ENCODE measurements at regions not wholly inside any gene's neighbourhood (a gene's known extent, or its start where the extent isn't known, plus 50 kb on each side); places are given as distances from the start of the nearest gene placed in this dataset.

DNA sequence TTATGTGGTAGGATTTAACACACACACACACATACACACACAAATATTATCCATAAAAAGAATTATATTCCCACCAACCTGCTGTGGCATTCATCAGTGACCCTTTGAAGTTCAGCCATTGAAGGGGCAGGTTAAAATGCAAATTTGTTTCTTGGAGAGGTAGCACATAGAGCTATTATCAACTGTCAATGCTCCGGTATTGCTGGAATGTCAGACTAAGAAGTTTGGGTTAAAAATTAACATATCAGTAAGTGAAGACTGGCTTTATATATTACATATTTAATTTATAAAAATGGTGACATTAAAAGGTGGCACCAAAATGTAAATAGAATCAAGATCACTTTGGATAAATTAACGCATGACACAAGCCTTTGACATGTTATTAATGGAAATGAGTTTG, 207.3 kb downstream of the DAD1 start:
- POLR2A ChIA-PET = no interaction called here

DNA sequence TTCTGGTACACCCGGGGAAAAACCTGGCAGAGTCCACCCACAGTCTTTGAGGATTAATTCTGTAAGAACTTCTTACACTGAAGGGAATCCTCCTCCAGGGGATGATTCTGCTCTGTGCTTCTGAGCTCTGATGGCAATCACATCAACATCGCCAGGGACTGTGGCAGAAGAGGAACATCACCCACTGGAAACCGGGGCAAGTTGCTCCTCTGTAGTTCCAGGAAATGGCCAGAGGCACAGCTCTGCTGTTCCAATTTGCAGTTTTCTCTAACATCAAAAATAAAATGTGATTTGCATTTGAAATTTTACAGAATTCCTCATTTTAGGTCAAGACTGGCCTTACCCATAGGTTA, 207.6 kb downstream of the DAD1 start:
- no peaks in the 10 kb centered on the region for H3K9me3 ChIP-seq
- POLR2A ChIA-PET = no interaction called here
- WGBS (ENCODE audit: insufficient coverage) = no CpG with 5 or more reads among the region's 3 CpGs

More for the DNA sequence above, 207.3 kb downstream of the DAD1 start:
- Histone ChIP-seq H3K36me3 (ENCODE audit: control insufficient read depth in 2 of 2, extremely low read depth in 1 of 2, insufficient read depth in 1 of 2, low read length in 1 of 2) (no peaks in the 10 kb centered on the region), H3K4me3 (ENCODE audit: control insufficient read depth in 1 of 2, extremely low read depth in 1 of 2, low read length in 1 of 2) (no peak overlapping the region), H3K27me3 (replicated peaks in 1 of 2; ENCODE audit: control insufficient read depth in 2 of 2, extremely low read depth in 1 of 2, insufficient read depth in 2 of 2, low read length in 1 of 2) (no peaks in the 10 kb centered on the region), H3K27ac (ENCODE audit: low read length) (no peak overlapping the region), H3K9me3 (no peaks in the 10 kb centered on the region), H3K4me1 (ENCODE audit: control insufficient read depth in 1 of 2, extremely low read depth in 1 of 2, insufficient read depth in 2 of 2, low read length in 2 of 2) (no peaks in the 10 kb centered on the region)
- Mint-ChIP-seq H3K4me3 (no peak overlapping the region), H3K27me3 (no peaks in the 10 kb centered on the region), H3K9me3 (no peaks in the 10 kb centered on the region), H3K36me3 (no peaks in the 10 kb centered on the region), H3K4me1 (peaks cover 0 to 7% (median 0%) of the 10 kb centered on the region in 3 donors), H3K27ac (no peak overlapping the region)
- CTCF ChIA-PET = interaction anchor here in 1 of 2 donors (0.7 kb wide), 1 partner anchor 8 kb away, joined by 3 read pairs; no protein-coding TSS in a partner anchor
- no CpG with 5 or more reads among the region's 2 CpGs for WGBS (ENCODE audit: insufficient coverage)
- no peak for DNase-seq
- ATAC-seq (replicated peaks in 1 of 4) = no peak

GRCh38 chr14:22380571-22381407, 208.2 kb downstream of the DAD1 start:
- Histone ChIP-seq H3K36me3 (ENCODE audit: control insufficient read depth in 2 of 2, extremely low read depth in 1 of 2, insufficient read depth in 1 of 2, low read length in 1 of 2) (no peaks in the 10 kb centered on the region), H3K4me3 (ENCODE audit: control insufficient read depth in 1 of 2, extremely low read depth in 1 of 2, low read length in 1 of 2) (no peak overlapping the region), H3K9me3 (no peaks in the 10 kb centered on the region), H3K27ac (ENCODE audit: low read length) (no peak overlapping the region), H3K27me3 (replicated peaks in 1 of 2; ENCODE audit: control insufficient read depth in 2 of 2, extremely low read depth in 1 of 2, insufficient read depth in 2 of 2, low read length in 1 of 2) (no peaks in the 10 kb centered on the region), H3K4me1 (ENCODE audit: control insufficient read depth in 1 of 2, extremely low read depth in 1 of 2, insufficient read depth in 2 of 2, low read length in 2 of 2) (no peaks in the 10 kb centered on the region)
- Mint-ChIP-seq H3K36me3 (no peaks in the 10 kb centered on the region), H3K9me3 (no peaks in the 10 kb centered on the region), H3K4me1 (peaks cover 0 to 7% (median 0%) of the 10 kb centered on the region in 3 donors), H3K27ac (peak overlapping the region in 1 of 2 donors; percentile 52), H3K27me3 (no peaks in the 10 kb centered on the region), H3K4me3 (no peak overlapping the region)
- ChIA-PET CTCF (interaction anchor here in 1 of 2 donors (0.7 kb wide), 1 partner anchor 9 kb away, joined by 3 read pairs; no protein-coding TSS in a partner anchor), POLR2A (no interaction called here)
- DNase-seq = no peak
- WGBS (ENCODE audit: insufficient coverage) = no CpG with 5 or more reads among the region's 5 CpGs
- ATAC-seq (replicated peaks in 1 of 4) = no peak

More for the DNA sequence above, 207.6 kb downstream of the DAD1 start:
- H3K36me3 ChIP-seq (ENCODE audit: control insufficient read depth in 2 of 2, extremely low read depth in 1 of 2, insufficient read depth in 1 of 2, low read length in 1 of 2) = no peaks in the 10 kb centered on the region
- H3K27me3 Mint-ChIP-seq = no peaks in the 10 kb centered on the region
- no peak overlapping the region for H3K27ac ChIP-seq (ENCODE audit: low read length)
- H3K4me1 Mint-ChIP-seq = peaks cover 0 to 7% (median 0%) of the 10 kb centered on the region in 3 donors
- no peaks in the 10 kb centered on the region for H3K27me3 ChIP-seq (replicated peaks in 1 of 2; ENCODE audit: control insufficient read depth in 2 of 2, extremely low read depth in 1 of 2, insufficient read depth in 2 of 2, low read length in 1 of 2)
- CTCF ChIA-PET = interaction anchor here in 1 of 2 donors (0.7 kb wide), 1 partner anchor 9 kb away, joined by 3 read pairs; no protein-coding TSS in a partner anchor
- H3K36me3 Mint-ChIP-seq = no peaks in the 10 kb centered on the region
- H3K4me1 ChIP-seq (ENCODE audit: control insufficient read depth in 1 of 2, extremely low read depth in 1 of 2, insufficient read depth in 2 of 2, low read length in 2 of 2) = no peaks in the 10 kb centered on the region
- H3K4me3 ChIP-seq (ENCODE audit: control insufficient read depth in 1 of 2, extremely low read depth in 1 of 2, low read length in 1 of 2) = no peak overlapping the region
- no peak overlapping the region for H3K27ac Mint-ChIP-seq
- no peak overlapping the region for H3K4me3 Mint-ChIP-seq
- no peak for DNase-seq
- no peak for ATAC-seq (replicated peaks in 1 of 4)
- no peaks in the 10 kb centered on the region for H3K9me3 Mint-ChIP-seq

DNA sequence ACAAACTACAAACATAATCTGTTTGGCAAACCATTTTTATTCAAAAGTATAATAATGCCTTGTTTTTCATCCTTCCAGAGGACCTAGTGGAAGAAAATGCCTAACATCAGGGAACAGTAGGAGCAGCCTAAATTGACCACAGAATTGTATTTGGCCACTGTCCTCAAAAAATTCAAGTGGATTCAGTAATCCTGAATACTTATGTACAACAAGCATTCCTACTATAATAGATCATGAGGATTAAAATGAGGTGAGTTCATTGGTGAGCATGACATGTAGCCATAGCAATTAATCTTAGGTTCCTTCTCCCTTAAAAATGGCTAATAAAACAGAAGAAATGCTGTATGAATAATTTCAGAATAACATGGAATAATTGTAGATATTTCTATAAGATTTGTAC, 209.3 kb downstream of the DAD1 start:
- H3K27me3 Mint-ChIP-seq = no peaks in the 10 kb centered on the region
- ATAC-seq (replicated peaks in 1 of 4) (no peak), DNase-seq (no peak)
- Histone ChIP-seq H3K27me3 (replicated peaks in 1 of 2; ENCODE audit: control insufficient read depth in 2 of 2, extremely low read depth in 1 of 2, insufficient read depth in 2 of 2, low read length in 1 of 2) (no peaks in the 10 kb centered on the region), H3K4me1 (ENCODE audit: control insufficient read depth in 1 of 2, extremely low read depth in 1 of 2, insufficient read depth in 2 of 2, low read length in 2 of 2) (no peaks in the 10 kb centered on the region), H3K27ac (ENCODE audit: low read length) (no peak overlapping the region), H3K9me3 (no peaks in the 10 kb centered on the region), H3K4me3 (ENCODE audit: control insufficient read depth in 1 of 2, extremely low read depth in 1 of 2, low read length in 1 of 2) (no peak overlapping the region), H3K36me3 (ENCODE audit: control insufficient read depth in 2 of 2, extremely low read depth in 1 of 2, insufficient read depth in 1 of 2, low read length in 1 of 2) (no peaks in the 10 kb centered on the region)
- peaks cover 0 to 7% (median 0%) of the 10 kb centered on the region in 3 donors for H3K4me1 Mint-ChIP-seq
- POLR2A ChIA-PET = no interaction called here
- CTCF ChIA-PET = no interaction called here
- no peak overlapping the region for H3K27ac Mint-ChIP-seq
- H3K36me3 Mint-ChIP-seq = no peaks in the 10 kb centered on the region
- no peak overlapping the region for H3K4me3 Mint-ChIP-seq
- H3K9me3 Mint-ChIP-seq = no peaks in the 10 kb centered on the region

- Mint-ChIP-seq H3K27ac (no peak overlapping the region), H3K9me3 (no peaks in the 10 kb centered on the region), H3K4me3 (no peak overlapping the region), H3K36me3 (no peaks in the 10 kb centered on the region), H3K4me1 (peaks cover 0 to 3% (median 0%) of the 10 kb centered on the region in 3 donors), H3K27me3 (no peaks in the 10 kb centered on the region)
- H3K36me3 ChIP-seq (ENCODE audit: control insufficient read depth in 2 of 2, extremely low read depth in 1 of 2, insufficient read depth in 1 of 2, low read length in 1 of 2) = no peaks in the 10 kb centered on the region
- H3K4me3 ChIP-seq (ENCODE audit: control insufficient read depth in 1 of 2, extremely low read depth in 1 of 2, low read length in 1 of 2) = no peak overlapping the region
- DNase-seq = no peak
- no CpG with 5 or more reads among the region's 2 CpGs for WGBS (ENCODE audit: insufficient coverage)
- H3K27me3 ChIP-seq (replicated peaks in 1 of 2; ENCODE audit: control insufficient read depth in 2 of 2, extremely low read depth in 1 of 2, insufficient read depth in 2 of 2, low read length in 1 of 2) = no peaks in the 10 kb centered on the region
- ChIA-PET CTCF (interaction anchor here in 1 of 2 donors (0.6 kb wide), 1 partner anchor 132 kb away, joined by 5 read pairs; no protein-coding TSS in a partner anchor), POLR2A (no interaction called here)
- H3K4me1 ChIP-seq (ENCODE audit: control insufficient read depth in 1 of 2, extremely low read depth in 1 of 2, insufficient read depth in 2 of 2, low read length in 2 of 2) = no peaks in the 10 kb centered on the region
- ATAC-seq (replicated peaks in 1 of 4) = no peak
- H3K9me3 ChIP-seq = no peaks in the 10 kb centered on the region
- H3K27ac ChIP-seq (ENCODE audit: low read length) = no peak overlapping the region
Observed at GRCh38 chr14:22378181-22378580, 210.8 kb downstream of the DAD1 start.

DNA sequence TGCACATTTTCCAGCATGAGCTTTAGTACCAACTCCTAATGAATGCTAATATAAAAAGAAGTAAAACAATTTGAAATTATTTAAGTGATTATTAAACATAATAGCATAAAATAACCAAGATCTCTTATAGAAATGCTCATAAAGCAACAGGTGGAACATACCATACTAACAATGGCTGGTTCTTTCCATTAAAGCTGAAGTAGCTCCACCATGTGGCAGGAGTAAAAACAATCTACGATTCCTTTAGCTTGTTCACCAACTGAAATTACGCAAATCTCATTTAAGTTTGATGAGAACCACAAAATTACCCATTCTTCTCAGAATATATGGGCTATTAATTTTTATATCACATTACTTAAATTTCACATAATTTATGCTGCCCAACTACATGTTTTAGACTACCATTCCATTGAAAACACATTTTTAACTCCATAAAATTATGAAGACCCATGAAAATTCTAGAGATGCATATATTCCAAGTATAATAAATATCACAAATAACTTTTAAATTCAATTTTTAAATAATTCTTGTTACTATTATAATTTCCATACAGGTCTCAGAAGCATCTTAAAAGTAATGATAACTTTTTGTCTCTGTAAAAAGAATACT, 213.6 kb downstream of the DAD1 start:
- peak in 1 of 35 experiments; percentile 12 for DNase-seq
- H3K4me3 Mint-ChIP-seq = no peak overlapping the region
- ChIA-PET POLR2A (no interaction called here), CTCF (interaction anchor here (0.7 to 1.0 kb wide), 4 partner anchors 12 to 506 kb away, joined by 3 to 7 read pairs (median 3); no protein-coding TSS in a partner anchor)
- no peak overlapping the region for H3K4me3 ChIP-seq (ENCODE audit: control insufficient read depth in 1 of 2, extremely low read depth in 1 of 2, low read length in 1 of 2)
- no peak overlapping the region for H3K27ac ChIP-seq (ENCODE audit: low read length)
- no CpG with 5 or more reads among the region's 2 CpGs for WGBS (ENCODE audit: insufficient coverage)
- no peaks in the 10 kb centered on the region for H3K4me1 ChIP-seq (ENCODE audit: control insufficient read depth in 1 of 2, extremely low read depth in 1 of 2, insufficient read depth in 2 of 2, low read length in 2 of 2)
- H3K27ac Mint-ChIP-seq = no peak overlapping the region
- H3K36me3 Mint-ChIP-seq = no peaks in the 10 kb centered on the region
- no peaks in the 10 kb centered on the region for H3K9me3 Mint-ChIP-seq
- ATAC-seq (replicated peaks in 1 of 4) = no peak
- H3K27me3 ChIP-seq (replicated peaks in 1 of 2; ENCODE audit: control insufficient read depth in 2 of 2, extremely low read depth in 1 of 2, insufficient read depth in 2 of 2, low read length in 1 of 2) = no peaks in the 10 kb centered on the region
- H3K9me3 ChIP-seq = no peaks in the 10 kb centered on the region
- H3K4me1 Mint-ChIP-seq = no peaks in the 10 kb centered on the region
- H3K27me3 Mint-ChIP-seq = no peaks in the 10 kb centered on the region
- no peaks in the 10 kb centered on the region for H3K36me3 ChIP-seq (ENCODE audit: control insufficient read depth in 2 of 2, extremely low read depth in 1 of 2, insufficient read depth in 1 of 2, low read length in 1 of 2)

All from T-cell (primary cell).